Common myeloid progenitor, CD34-positive (primary cell): ENCODE measurements at regions not wholly inside any gene's neighbourhood (a gene's known extent, or its start where the extent isn't known, plus 50 kb on each side); places are given as distances from the start of the nearest gene placed in this dataset.

Experiments used
- CTCF ChIA-PET: fragments of 350-600 bp; sonication (Branson Sonifier 250); formaldehyde crosslinking; loops from one replicate; lab custom pipeline; 2021; ENCODE audit warnings: antibody characterized with exemption; lab: Charles Lee
- POLR2A ChIA-PET: fragments of 350-600 bp; sonication (Branson Sonifier 250); formaldehyde crosslinking; loops from one replicate; lab custom pipeline; 2021; ENCODE audit warnings: antibody characterized with exemption; lab: Charles Lee
- DNase-seq, 3 donors: peaks; one replicate each; pipeline versions ENCODE4 v3.0.0 to v3.0.0-alpha.2; 2013
- H3K27ac ChIP-seq, 2 experiments: 1 replicate in 1 of 2; 2 replicates in 1 of 2; pipeline ENCODE4 v1.7.0; 2013; ENCODE audit warnings: inconsistent platforms in 2 of 2, low read length in 2 of 2, mild to moderate bottlenecking in 2 of 2, low read depth in 1 of 2, moderate library complexity in 1 of 2; ENCODE audit not compliant: severe bottlenecking in 2 of 2, insufficient read depth in 1 of 2, poor library complexity in 1 of 2
- H3K27me3 ChIP-seq, 5 experiments: replicated peaks in 2 of 5; 1 replicate in 3 of 5; 2 replicates in 2 of 5; pipeline versions ENCODE4 v1.6.1 to v1.7.0; 2013; ENCODE audit warnings: low read length in 4 of 5, mild to moderate bottlenecking in 2 of 5, moderate library complexity in 2 of 5, inconsistent platforms in 1 of 5; ENCODE audit not compliant: insufficient read depth in 5 of 5, control insufficient read depth in 4 of 5
- H3K36me3 ChIP-seq, 4 experiments: 1 replicate in 2 of 4; 2 replicates in 2 of 4; pipeline versions ENCODE4 v1.6.1 to v1.7.0; 2013; ENCODE audit warnings: low read length in 3 of 4, control low read depth in 1 of 4, mild to moderate bottlenecking in 1 of 4; ENCODE audit not compliant: control insufficient read depth in 4 of 4, insufficient read depth in 4 of 4
- H3K4me1 ChIP-seq, 4 experiments: 1 replicate in 3 of 4; 2 replicates in 1 of 4; pipeline versions ENCODE4 v1.6.1 to v1.7.1; 2013; ENCODE audit warnings: low read length in 3 of 4, mild to moderate bottlenecking in 3 of 4, control low read depth in 1 of 4, inconsistent platforms in 1 of 4, moderate library complexity in 1 of 4; ENCODE audit not compliant: control insufficient read depth in 4 of 4, insufficient read depth in 4 of 4; ENCODE audit errors: control extremely low read depth in 1 of 4
- H3K4me3 ChIP-seq, 7 experiments: 1 replicate in 4 of 7; 2 replicates in 3 of 7; pipeline versions ENCODE4 v1.5.1 to v1.7.0; 2013; ENCODE audit warnings: mild to moderate bottlenecking in 7 of 7, low read length in 6 of 7, moderate library complexity in 6 of 7, inconsistent platforms in 2 of 7, low read depth in 2 of 7, control low read depth in 1 of 7; ENCODE audit not compliant: insufficient read depth in 4 of 7, control insufficient read depth in 1 of 7; ENCODE audit errors: extremely low read depth in 1 of 7
- H3K9me3 ChIP-seq, 5 experiments: 1 replicate in 4 of 5; 2 replicates in 1 of 5; pipeline versions ENCODE4 v1.6.1 to v1.7.1; 2013; ENCODE audit warnings: low read length in 4 of 5, mild to moderate bottlenecking in 2 of 5, inconsistent platforms in 1 of 5, low read depth in 1 of 5, moderate library complexity in 1 of 5; ENCODE audit not compliant: control insufficient read depth in 4 of 5, insufficient read depth in 2 of 5; ENCODE audit errors: control extremely low read depth in 1 of 5
- WGBS: methylation state at CpG from one replicate; pipeline ENCODE4 v1.1.5; 2013; ENCODE audit not compliant: insufficient coverage; 5-methylcytosine and 5-hydroxymethylcytosine counted together

DNA sequence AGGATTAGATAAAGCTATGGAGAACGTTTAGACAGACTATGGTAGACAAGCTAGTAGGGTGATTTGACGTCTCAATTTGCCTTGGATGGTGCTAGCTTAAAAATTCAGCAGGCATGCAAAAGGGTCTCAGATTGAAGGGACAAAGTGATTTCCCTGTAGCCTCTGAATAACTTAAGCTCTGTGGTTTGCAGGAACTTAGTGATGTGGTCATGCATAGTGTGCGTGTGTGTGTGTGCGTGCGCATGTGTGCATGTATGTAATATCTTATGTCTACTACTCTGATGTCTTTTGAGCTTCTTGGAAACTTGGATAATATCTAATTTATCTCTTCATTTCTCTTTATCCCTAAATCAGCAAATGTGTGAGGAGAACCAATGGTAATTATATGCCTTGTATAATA, 183.6 kb upstream of the TNC start:
- 73% methylated on average over 2 of the region's 5 CpGs for WGBS
- Histone ChIP-seq H3K4me3 (no peak overlapping the region), H3K9me3 (no peaks in the 10 kb centered on the region), H3K36me3 (no peaks in the 10 kb centered on the region), H3K4me1 (no peaks in the 10 kb centered on the region), H3K27me3 (peaks cover 0 to 2% (median 0%) of the 10 kb centered on the region in 5 experiments), H3K27ac (no peak overlapping the region)
- ChIA-PET CTCF (no interaction called here), POLR2A (no interaction called here)
- no peak for DNase-seq

DNA sequence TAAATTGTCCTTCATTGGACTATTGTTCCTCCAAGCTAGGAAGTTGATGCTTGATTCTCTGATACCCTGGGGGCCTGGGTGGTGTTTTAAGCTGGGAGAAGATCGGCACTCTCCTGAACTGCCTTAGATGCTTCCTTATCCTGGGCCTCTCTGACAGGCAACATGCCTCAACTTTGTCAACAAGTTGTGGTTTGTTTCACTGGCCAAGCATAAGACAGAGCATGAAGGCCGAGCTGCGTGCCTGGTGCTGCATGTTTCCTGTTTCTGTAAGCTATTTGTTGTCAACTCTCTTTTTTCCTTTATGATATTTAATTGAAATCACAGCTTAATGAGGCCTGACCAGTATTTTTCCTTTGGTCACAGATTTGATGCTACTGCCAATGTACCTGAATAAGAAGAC, 187.6 kb upstream of the TNC start:
- DNase-seq: no peak
- Histone ChIP-seq H3K9me3 (peaks cover 0 to 2% (median 0%) of the 10 kb centered on the region in 5 experiments), H3K27ac (no peak overlapping the region), H3K27me3 (no peaks in the 10 kb centered on the region), H3K36me3 (no peaks in the 10 kb centered on the region), H3K4me3 (no peak overlapping the region), H3K4me1 (no peaks in the 10 kb centered on the region)
- ChIA-PET CTCF (no interaction called here), POLR2A (no interaction called here)
- WGBS: 0% methylated on average over 1 of the region's 3 CpGs

DNA sequence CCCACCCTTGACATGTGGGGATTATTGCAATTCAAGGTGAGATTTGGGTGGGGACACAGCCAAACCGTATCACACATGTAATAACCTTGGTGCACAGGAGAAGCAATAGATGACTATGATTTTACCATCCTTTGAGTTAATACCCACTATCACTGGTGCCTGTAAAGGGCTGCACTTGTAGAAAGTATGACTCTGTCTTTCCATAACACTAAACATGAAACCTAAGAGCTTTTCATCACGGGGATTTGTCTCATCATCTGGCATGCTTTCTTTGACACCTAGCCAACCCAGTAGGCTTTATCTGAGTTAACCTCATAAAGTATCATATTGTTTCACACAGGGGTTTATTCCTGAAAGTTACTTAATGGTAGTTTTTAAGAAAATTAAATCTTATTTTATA, 188.9 kb upstream of the TNC start:
- ChIA-PET CTCF (no interaction called here), POLR2A (no interaction called here)
- no peak overlapping the region for H3K4me3 ChIP-seq
- 100% methylated on average over 2 of the region's 2 CpGs for WGBS
- H3K27ac ChIP-seq: no peak overlapping the region
- DNase-seq: no peak
- H3K4me1 ChIP-seq: no peaks in the 10 kb centered on the region
- H3K27me3 ChIP-seq: no peaks in the 10 kb centered on the region
- H3K9me3 ChIP-seq: peaks cover 0 to 2% (median 0%) of the 10 kb centered on the region in 5 experiments
- H3K36me3 ChIP-seq: no peaks in the 10 kb centered on the region

DNA sequence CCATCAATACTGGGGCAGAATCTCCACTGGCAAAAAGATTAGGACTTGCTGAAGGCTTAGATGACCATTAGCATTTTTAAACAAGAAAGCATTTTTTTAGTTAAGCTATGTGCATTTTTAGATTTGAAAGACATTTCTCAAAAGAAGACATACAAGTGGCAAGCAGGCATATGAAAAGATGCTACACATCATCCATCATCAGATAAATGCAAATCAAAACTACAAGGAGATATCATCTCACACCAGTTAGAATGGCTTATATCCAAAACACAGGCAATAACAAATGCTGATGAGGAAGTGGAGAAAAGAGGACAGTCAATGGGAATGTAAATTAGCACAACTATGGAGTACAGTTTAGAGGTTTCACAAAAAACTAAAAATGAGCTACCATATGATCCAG, 195.6 kb upstream of the TNC start:
- Histone ChIP-seq H3K36me3 (no peaks in the 10 kb centered on the region), H3K4me3 (no peak overlapping the region), H3K27ac (no peak overlapping the region), H3K4me1 (no peaks in the 10 kb centered on the region), H3K9me3 (peaks cover 0 to under 1% (median 0%) of the 10 kb centered on the region in 5 experiments), H3K27me3 (no peaks in the 10 kb centered on the region)
- no peak for DNase-seq
- ChIA-PET POLR2A (no interaction called here), CTCF (no interaction called here)

DNA sequence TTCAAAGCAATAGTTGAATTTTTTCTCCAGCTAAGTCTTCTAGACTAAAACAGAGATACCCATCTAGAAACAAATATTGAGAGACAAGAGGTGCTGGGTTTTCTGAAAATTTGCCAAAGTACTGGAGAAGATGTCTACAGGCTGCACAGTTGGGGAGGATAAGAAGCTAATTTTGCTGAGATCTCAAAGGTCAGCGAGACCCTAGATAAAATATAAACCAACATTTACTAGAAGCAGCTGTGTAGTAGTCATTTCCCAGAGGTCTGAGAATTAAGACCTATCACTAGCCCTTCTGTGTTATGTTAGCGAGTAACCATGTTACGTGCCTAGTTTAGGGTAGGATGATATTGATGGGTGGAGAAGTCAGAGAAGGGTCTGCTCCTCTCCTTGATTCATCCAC, 208.5 kb upstream of the TNC start:
- Histone ChIP-seq H3K4me1 (no peaks in the 10 kb centered on the region), H3K4me3 (no peak overlapping the region), H3K27ac (no peak overlapping the region), H3K9me3 (no peaks in the 10 kb centered on the region), H3K27me3 (no peaks in the 10 kb centered on the region), H3K36me3 (no peaks in the 10 kb centered on the region)
- no peak for DNase-seq
- ChIA-PET POLR2A (no interaction called here), CTCF (no interaction called here)
- no CpG with 5 or more reads among the region's 3 CpGs for WGBS

DNA sequence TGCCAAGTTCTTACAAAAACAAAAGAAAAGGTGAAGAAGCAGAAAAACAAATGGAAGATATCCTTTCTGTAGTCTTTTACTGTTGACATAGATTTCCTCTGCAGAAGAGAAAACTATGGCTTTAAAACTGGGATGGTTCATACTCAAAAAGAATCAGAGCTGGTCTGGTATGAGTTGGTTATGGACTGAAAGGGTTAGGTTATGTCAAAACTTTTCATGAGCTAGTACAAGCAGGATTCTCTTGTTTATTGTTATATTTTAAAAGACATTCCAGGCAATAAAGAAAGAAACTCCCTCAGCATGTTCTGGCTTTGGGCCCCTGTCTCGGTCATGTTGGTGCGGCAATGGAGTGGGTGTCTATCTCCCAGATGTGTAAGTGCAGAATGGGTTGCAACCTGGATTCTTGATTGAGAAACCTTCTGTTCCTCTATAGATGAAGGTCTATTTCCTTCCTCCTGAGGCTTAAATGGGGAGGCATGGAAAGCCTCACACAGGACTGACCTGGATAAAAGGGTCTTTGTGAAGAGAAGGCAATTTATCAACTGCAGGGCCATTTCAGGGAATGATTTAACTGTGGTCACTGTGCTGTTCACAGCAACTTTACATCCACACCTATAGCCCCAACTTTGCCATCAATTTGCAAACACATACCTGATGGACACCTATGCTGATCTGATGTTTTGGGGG, 209.6 kb upstream of the TNC start:
- Histone ChIP-seq H3K4me3 (no peak overlapping the region), H3K27ac (no peak overlapping the region), H3K27me3 (no peaks in the 10 kb centered on the region), H3K36me3 (no peaks in the 10 kb centered on the region), H3K9me3 (no peaks in the 10 kb centered on the region), H3K4me1 (no peaks in the 10 kb centered on the region)
- WGBS: no CpG with 5 or more reads among the region's 2 CpGs
- POLR2A ChIA-PET: no interaction called here
- CTCF ChIA-PET: no interaction called here
- no peak for DNase-seq

DNA sequence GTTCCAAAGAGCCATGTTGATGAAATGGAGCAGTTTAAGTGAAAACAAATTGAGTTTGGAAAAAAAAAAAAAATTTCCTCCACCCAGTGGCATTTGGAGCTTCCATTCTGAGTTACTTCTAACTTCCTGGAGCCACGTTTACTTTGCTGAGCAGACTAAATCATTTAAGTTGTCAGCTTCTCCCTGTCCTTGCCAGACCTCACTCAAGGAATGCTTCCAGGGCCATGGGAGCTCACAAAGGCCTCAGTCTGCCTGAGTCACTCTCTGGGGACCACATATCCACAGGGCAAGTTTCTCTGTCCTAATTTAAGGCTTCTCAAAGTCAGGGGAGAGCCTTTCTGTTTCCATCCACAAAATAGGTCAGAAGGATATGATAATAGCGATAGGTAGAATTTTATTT, 210.3 kb upstream of the TNC start:
- H3K9me3 ChIP-seq: no peaks in the 10 kb centered on the region
- DNase-seq: no peak
- H3K27me3 ChIP-seq: no peaks in the 10 kb centered on the region
- no peaks in the 10 kb centered on the region for H3K36me3 ChIP-seq
- H3K4me1 ChIP-seq: no peaks in the 10 kb centered on the region
- POLR2A ChIA-PET: no interaction called here
- CTCF ChIA-PET: no interaction called here
- WGBS: 0% methylated on average over 1 of the region's 2 CpGs
- no peak overlapping the region for H3K4me3 ChIP-seq
- H3K27ac ChIP-seq: no peak overlapping the region
